ENCODE measurements at regions not wholly inside any gene's neighbourhood (a gene's known extent, or its start where the extent isn't known, plus 50 kb on each side); places are given as distances from the start of the nearest gene placed in this dataset.

DNA sequence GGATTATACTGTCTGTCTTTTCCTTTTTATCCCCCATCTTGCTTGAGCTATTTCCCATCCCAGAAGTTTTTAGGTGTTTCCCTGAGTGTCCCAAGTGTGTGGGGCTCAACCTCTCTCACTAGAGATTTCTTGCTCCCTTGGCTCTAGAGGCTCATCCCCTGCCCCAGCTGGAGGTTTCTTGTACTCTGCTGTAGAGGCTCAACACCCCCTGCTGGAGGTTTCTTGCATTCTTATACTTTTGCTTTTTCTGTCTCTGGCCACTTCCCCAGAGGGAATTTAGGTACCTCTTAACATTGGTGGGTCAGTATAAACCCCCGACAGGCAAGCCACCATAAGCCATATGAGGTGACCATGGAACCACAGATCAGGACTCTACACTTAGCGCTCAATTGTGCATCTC, 114.2 kb upstream of the FAM3C start:
- TF ChIP-seq, protein P1, sequence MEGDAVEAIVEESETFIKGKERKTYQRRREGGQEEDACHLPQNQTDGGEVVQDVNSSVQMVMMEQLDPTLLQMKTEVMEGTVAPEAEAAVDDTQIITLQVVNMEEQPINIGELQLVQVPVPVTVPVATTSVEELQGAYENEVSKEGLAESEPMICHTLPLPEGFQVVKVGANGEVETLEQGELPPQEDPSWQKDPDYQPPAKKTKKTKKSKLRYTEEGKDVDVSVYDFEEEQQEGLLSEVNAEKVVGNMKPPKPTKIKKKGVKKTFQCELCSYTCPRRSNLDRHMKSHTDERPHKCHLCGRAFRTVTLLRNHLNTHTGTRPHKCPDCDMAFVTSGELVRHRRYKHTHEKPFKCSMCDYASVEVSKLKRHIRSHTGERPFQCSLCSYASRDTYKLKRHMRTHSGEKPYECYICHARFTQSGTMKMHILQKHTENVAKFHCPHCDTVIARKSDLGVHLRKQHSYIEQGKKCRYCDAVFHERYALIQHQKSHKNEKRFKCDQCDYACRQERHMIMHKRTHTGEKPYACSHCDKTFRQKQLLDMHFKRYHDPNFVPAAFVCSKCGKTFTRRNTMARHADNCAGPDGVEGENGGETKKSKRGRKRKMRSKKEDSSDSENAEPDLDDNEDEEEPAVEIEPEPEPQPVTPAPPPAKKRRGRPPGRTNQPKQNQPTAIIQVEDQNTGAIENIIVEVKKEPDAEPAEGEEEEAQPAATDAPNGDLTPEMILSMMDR (IDR thresholded peaks at IDR 0.05): peak in 3 of 6 experiments; percentile 9 to 17 (median 12)
- no peak for TF ChIP-seq POLR2A (IDR thresholded peaks at IDR 0.05)

All from Peyer's patch (tissue), 4 donors.